ENCODE measurements at regions not wholly inside any gene's neighbourhood (a gene's known extent, or its start where the extent isn't known, plus 50 kb on each side); places are given as distances from the start of the nearest gene placed in this dataset.

- Histone ChIP-seq H3K27me3 (ENCODE audit: low read length) (no peaks in the 10 kb centered on the region), H3K9ac (ENCODE audit: low read length) (peak overlapping the region; percentile 29), H3K27ac (ENCODE audit: low read length) (peak overlapping the region; percentile 96), H3K4me3 (ENCODE audit: low read length) (no peak overlapping the region), H3K9me2 (replicated peaks; ENCODE audit: insufficient read depth, low read length) (no peaks in the 10 kb centered on the region), H4K20me1 (ENCODE audit: insufficient read depth, low read depth, low read length) (no peaks in the 10 kb centered on the region), H3K4me2 (ENCODE audit: low read depth, low read length, poor library complexity, severe bottlenecking) (no peak overlapping the region), H3K36me3 (ENCODE audit: insufficient read depth, low read length) (no peaks in the 10 kb centered on the region), H2AFZ (ENCODE audit: low read length) (no peak overlapping the region), H3K9me3 (ENCODE audit: low read length) (no peaks in the 10 kb centered on the region), H3K4me1 (ENCODE audit: low read length) (peaks cover 82% of the 10 kb centered on the region), H3K79me2 (ENCODE audit: low read length) (no peaks in the 10 kb centered on the region)
- DNase-seq = no peak
Measured at GRCh38 chr16:64211331-64211730, 910.5 kb downstream of the CDH11 start.

- H3K36me3 ChIP-seq (ENCODE audit: insufficient read depth, low read length) = no peaks in the 10 kb centered on the region; the same call in 1 of the 2 replicates
- H3K27me3 ChIP-seq (ENCODE audit: low read length) = no peaks in the 10 kb centered on the region
- H3K4me3 ChIP-seq (ENCODE audit: low read length) = 0 out of 2 replicates have a peak overlapping the region, but pooled peaks have one; percentile 8
- DNase-seq = peak; percentile 95
- peaks cover 78% of the 10 kb centered on the region for H3K4me1 ChIP-seq (ENCODE audit: low read length)
- H3K9me2 ChIP-seq (replicated peaks; ENCODE audit: insufficient read depth, low read length) = no peaks in the 10 kb centered on the region
- H4K20me1 ChIP-seq (ENCODE audit: insufficient read depth, low read depth, low read length) = no peaks in the 10 kb centered on the region
- no peaks in the 10 kb centered on the region for H3K79me2 ChIP-seq (ENCODE audit: low read length)
- H3K4me2 ChIP-seq (ENCODE audit: low read depth, low read length, poor library complexity, severe bottlenecking) = peak overlapping the region; percentile 48
- H3K9ac ChIP-seq (ENCODE audit: low read length) = peak overlapping the region; percentile 41
- H3K9me3 ChIP-seq (ENCODE audit: low read length) = no peaks in the 10 kb centered on the region; the same call in 1 of the 2 replicates
- peak overlapping the region; percentile 96 for H3K27ac ChIP-seq (ENCODE audit: low read length)
- H2AFZ ChIP-seq (ENCODE audit: low read length) = no peak overlapping the region
Measured at GRCh38 chr16:64206862-64207261, 915.0 kb downstream of the CDH11 start.

GRCh38 chr16:64203126-64203525 lies 918.7 kb downstream of the CDH11 start:
- peak overlapping the region; percentile 3; the same call in 1 of the 2 replicates for H2AFZ ChIP-seq (ENCODE audit: low read length)
- peaks cover 85% of the 10 kb centered on the region for H3K4me1 ChIP-seq (ENCODE audit: low read length)
- no peaks in the 10 kb centered on the region for H3K9me2 ChIP-seq (replicated peaks; ENCODE audit: insufficient read depth, low read length)
- peak overlapping the region; percentile 25; the same call in 1 of the 2 replicates for H3K4me3 ChIP-seq (ENCODE audit: low read length)
- peak; percentile 76 for DNase-seq
- no peaks in the 10 kb centered on the region; the same call in 1 of the 2 replicates for H3K9me3 ChIP-seq (ENCODE audit: low read length)
- no peaks in the 10 kb centered on the region for H3K79me2 ChIP-seq (ENCODE audit: low read length)
- peak overlapping the region; percentile 55 for H3K9ac ChIP-seq (ENCODE audit: low read length)
- no peaks in the 10 kb centered on the region for H4K20me1 ChIP-seq (ENCODE audit: insufficient read depth, low read depth, low read length)
- no peaks in the 10 kb centered on the region; the same call in 1 of the 2 replicates for H3K36me3 ChIP-seq (ENCODE audit: insufficient read depth, low read length)
- H3K27ac ChIP-seq (ENCODE audit: low read length) = peak overlapping the region; percentile 97
- H3K4me2 ChIP-seq (ENCODE audit: low read depth, low read length, poor library complexity, severe bottlenecking) = peak overlapping the region; percentile 60
- no peaks in the 10 kb centered on the region for H3K27me3 ChIP-seq (ENCODE audit: low read length)

- peak overlapping the region; percentile 25 for H3K4me3 ChIP-seq (ENCODE audit: low read length)
- no peaks in the 10 kb centered on the region; the same call in 1 of the 2 replicates for H3K36me3 ChIP-seq (ENCODE audit: insufficient read depth, low read length)
- no peaks in the 10 kb centered on the region for H3K79me2 ChIP-seq (ENCODE audit: low read length)
- H4K20me1 ChIP-seq (ENCODE audit: insufficient read depth, low read depth, low read length) = no peaks in the 10 kb centered on the region
- peak overlapping the region; percentile 97 for H3K27ac ChIP-seq (ENCODE audit: low read length)
- DNase-seq = peak; percentile 90
- H3K4me2 ChIP-seq (ENCODE audit: low read depth, low read length, poor library complexity, severe bottlenecking) = peak overlapping the region; percentile 60
- peaks cover 83% of the 10 kb centered on the region for H3K4me1 ChIP-seq (ENCODE audit: low read length)
- peak overlapping the region; percentile 55 for H3K9ac ChIP-seq (ENCODE audit: low read length)
- no peaks in the 10 kb centered on the region; the same call in 1 of the 2 replicates for H3K9me3 ChIP-seq (ENCODE audit: low read length)
- no peaks in the 10 kb centered on the region for H3K27me3 ChIP-seq (ENCODE audit: low read length)
- H2AFZ ChIP-seq (ENCODE audit: low read length) = peak overlapping the region; percentile 3; the same call in 1 of the 2 replicates
- no peaks in the 10 kb centered on the region for H3K9me2 ChIP-seq (replicated peaks; ENCODE audit: insufficient read depth, low read length)
Measured at GRCh38 chr16:64202571-64202970, 919.3 kb downstream of the CDH11 start.

- H4K20me1 ChIP-seq (ENCODE audit: insufficient read depth, low read depth, low read length) = no peaks in the 10 kb centered on the region
- no peak for DNase-seq
- peaks cover 49% of the 10 kb centered on the region for H3K4me1 ChIP-seq (ENCODE audit: low read length)
- H3K79me2 ChIP-seq (ENCODE audit: low read length) = no peaks in the 10 kb centered on the region
- H3K9me2 ChIP-seq (replicated peaks; ENCODE audit: insufficient read depth, low read length) = no peaks in the 10 kb centered on the region
- H3K9ac ChIP-seq (ENCODE audit: low read length) = no peak overlapping the region
- H3K4me3 ChIP-seq (ENCODE audit: low read length) = no peak overlapping the region
- peak overlapping the region; percentile 47 for H3K27ac ChIP-seq (ENCODE audit: low read length)
- H3K27me3 ChIP-seq (ENCODE audit: low read length) = no peaks in the 10 kb centered on the region
- H3K36me3 ChIP-seq (ENCODE audit: insufficient read depth, low read length) = no peaks in the 10 kb centered on the region
- H3K4me2 ChIP-seq (ENCODE audit: low read depth, low read length, poor library complexity, severe bottlenecking) = no peak overlapping the region
- no peaks in the 10 kb centered on the region for H3K9me3 ChIP-seq (ENCODE audit: low read length)
- peak overlapping the region; percentile 67; the same call in 1 of the 2 replicates for H2AFZ ChIP-seq (ENCODE audit: low read length)
Measured at GRCh38 chr16:64196444-64196843, 925.4 kb downstream of the CDH11 start.

- H3K9me3 ChIP-seq (ENCODE audit: low read length) = no peaks in the 10 kb centered on the region
- H3K4me2 ChIP-seq (ENCODE audit: low read depth, low read length, poor library complexity, severe bottlenecking) = peak overlapping the region; percentile 15
- H3K9ac ChIP-seq (ENCODE audit: low read length) = 0 out of 2 replicates have a peak overlapping the region, but pooled peaks have one; percentile 2
- no peaks in the 10 kb centered on the region for H3K79me2 ChIP-seq (ENCODE audit: low read length)
- DNase-seq = no peak
- no peaks in the 10 kb centered on the region for H3K36me3 ChIP-seq (ENCODE audit: insufficient read depth, low read length)
- no peaks in the 10 kb centered on the region for H3K9me2 ChIP-seq (replicated peaks; ENCODE audit: insufficient read depth, low read length)
- H3K4me3 ChIP-seq (ENCODE audit: low read length) = no peak overlapping the region
- no peaks in the 10 kb centered on the region for H3K27me3 ChIP-seq (ENCODE audit: low read length)
- peak overlapping the region; percentile 68 for H3K27ac ChIP-seq (ENCODE audit: low read length)
- peaks cover 41% of the 10 kb centered on the region for H3K4me1 ChIP-seq (ENCODE audit: low read length)
- no peaks in the 10 kb centered on the region for H4K20me1 ChIP-seq (ENCODE audit: insufficient read depth, low read depth, low read length)
- H2AFZ ChIP-seq (ENCODE audit: low read length) = 0 out of 2 replicates have a peak overlapping the region, but pooled peaks have one; percentile 33
Measured at GRCh38 chr16:64185954-64186353, 935.9 kb downstream of the CDH11 start.

- no peak for DNase-seq
- Histone ChIP-seq H3K27me3 (ENCODE audit: low read length) (no peaks in the 10 kb centered on the region), H3K9me2 (replicated peaks; ENCODE audit: insufficient read depth, low read length) (no peaks in the 10 kb centered on the region), H3K4me3 (ENCODE audit: low read length) (no peak overlapping the region), H3K36me3 (ENCODE audit: insufficient read depth, low read length) (peaks cover 11% of the 10 kb centered on the region), H3K9ac (ENCODE audit: low read length) (no peak overlapping the region), H3K9me3 (ENCODE audit: low read length) (peaks cover 9% of the 10 kb centered on the region), H3K4me1 (ENCODE audit: low read length) (peaks cover 41% of the 10 kb centered on the region), H3K27ac (ENCODE audit: low read length) (peak overlapping the region; percentile 68), H3K4me2 (ENCODE audit: low read depth, low read length, poor library complexity, severe bottlenecking) (no peak overlapping the region), H3K79me2 (ENCODE audit: low read length) (no peaks in the 10 kb centered on the region), H4K20me1 (ENCODE audit: insufficient read depth, low read depth, low read length) (no peaks in the 10 kb centered on the region), H2AFZ (ENCODE audit: low read length) (peak overlapping the region; percentile 57; the same call in 1 of the 2 replicates)
Measured at GRCh38 chr16:64184156-64184555, 937.7 kb downstream of the CDH11 start.

- Histone ChIP-seq H3K9me2 (replicated peaks; ENCODE audit: insufficient read depth, low read length) (no peaks in the 10 kb centered on the region), H3K9ac (ENCODE audit: low read length) (no peak overlapping the region), H3K36me3 (ENCODE audit: insufficient read depth, low read length) (peaks cover 12% of the 10 kb centered on the region), H3K4me1 (ENCODE audit: low read length) (peaks cover 35% of the 10 kb centered on the region), H3K4me2 (ENCODE audit: low read depth, low read length, poor library complexity, severe bottlenecking) (no peak overlapping the region), H3K27ac (ENCODE audit: low read length) (peak overlapping the region; percentile 68), H3K9me3 (ENCODE audit: low read length) (peaks cover 20% of the 10 kb centered on the region), H3K27me3 (ENCODE audit: low read length) (no peaks in the 10 kb centered on the region), H4K20me1 (ENCODE audit: insufficient read depth, low read depth, low read length) (no peaks in the 10 kb centered on the region), H3K79me2 (ENCODE audit: low read length) (no peaks in the 10 kb centered on the region), H2AFZ (ENCODE audit: low read length) (no peak overlapping the region), H3K4me3 (ENCODE audit: low read length) (no peak overlapping the region)
- DNase-seq = no peak
Measured at GRCh38 chr16:64182985-64183384, 938.9 kb downstream of the CDH11 start.

Data from Karpas-422 (cell line).